H1 (cell line): ENCODE measurements at regions not wholly inside any gene's neighbourhood (a gene's known extent, or its start where the extent isn't known, plus 50 kb on each side); places are given as distances from the start of the nearest gene placed in this dataset.
"Not testable (repeated sequence)": the region's sequence is repeated elsewhere in the genome, so short reads cannot be mapped to it uniquely, and the experiment has no call there.

ENCODE experiments used
- CTCF ChIA-PET: fragments of 300-600 bp; sonication (Branson Sonifier 250); formaldehyde crosslinking; loops from one replicate; lab custom pipeline; 2021; ENCODE audit not compliant: partially characterized antibody; lab: Charles Lee
- POLR2A ChIA-PET: fragments of 300-600 bp; sonication (Branson Sonifier 250); formaldehyde crosslinking; loops from one replicate; lab custom pipeline; 2021; ENCODE audit warnings: inconsistent platforms; ENCODE audit not compliant: partially characterized antibody; lab: Charles Lee
- DNase-seq, 2 experiments: peaks; one replicate each; pipeline versions ENCODE4 v3.0.0 to v3.0.0-alpha.2; 2010 to 2022; ENCODE audit warnings: low spot score in 2 of 2, low read depth in 1 of 2, mixed read lengths in 1 of 2
- FAIRE-seq: peaks from 2 replicates; lab custom pipeline; 2011; peaks lifted over from hg19 to GRCh38; lab: Jason Lieb, UNC
- H2AFZ ChIP-seq: 2 replicates; pipeline ENCODE4 v1.8.1; 2012; ENCODE audit warnings: low read length, inconsistent platforms
- H2AK5ac ChIP-seq: 2 replicates; pipeline ENCODE4 v1.6.1; 2013; ENCODE audit warnings: low read depth, low read length
- H2BK120ac ChIP-seq: replicated peaks from 2 replicates; pipeline ENCODE3; 2013; ENCODE audit warnings: low read depth, low read length, inconsistent platforms
- H2BK12ac ChIP-seq: 2 replicates; pipeline ENCODE4 v1.6.1; 2013; ENCODE audit warnings: low read depth, low read length
- H2BK15ac ChIP-seq: 2 replicates; pipeline ENCODE4 v1.6.1; 2013; ENCODE audit warnings: low read length
- H2BK20ac ChIP-seq: 2 replicates; pipeline ENCODE4 v1.6.1; 2013; ENCODE audit warnings: low read length
- H2BK5ac ChIP-seq: 2 replicates; pipeline ENCODE4 v1.6.1; 2013; ENCODE audit warnings: low read depth, low read length
- H3K14ac ChIP-seq: 2 replicates; pipeline ENCODE4 v1.6.1; 2013; ENCODE audit warnings: inconsistent platforms; ENCODE audit not compliant: insufficient read length
- H3K18ac ChIP-seq: 2 replicates; pipeline ENCODE4 v1.6.1; 2013; ENCODE audit warnings: low read length; ENCODE audit errors: extremely low read depth
- H3K23ac ChIP-seq: 2 replicates; pipeline ENCODE4 v1.6.1; 2013; ENCODE audit warnings: inconsistent platforms; ENCODE audit not compliant: insufficient read length
- H3K23me2 ChIP-seq: 2 replicates; pipeline ENCODE4 v1.6.1; 2013; ENCODE audit warnings: low read depth, low read length
- H3K27ac ChIP-seq: 2 replicates; pipeline ENCODE4 v1.6.1; 2011; ENCODE audit warnings: low read depth, low read length, inconsistent platforms
- H3K27me3 ChIP-seq, 4 experiments: replicated peaks in 1 of 4; 1 replicate in 1 of 4; 2 replicates in 3 of 4; pipeline versions ENCODE4 v1.6.1 to v1.8.1; 2011 to 2013; ENCODE audit warnings: low read length in 3 of 4, mild to moderate bottlenecking in 3 of 4, inconsistent platforms in 2 of 4, mixed read lengths in 2 of 4, moderate library complexity in 1 of 4; ENCODE audit not compliant: control insufficient read depth in 3 of 4, insufficient read depth in 3 of 4; ENCODE audit errors: extremely low read depth in 1 of 4
- H3K36me3 ChIP-seq, 4 experiments: 2 replicates each; pipeline versions ENCODE4 v1.6.1 to v1.8.1; 2011 to 2013; ENCODE audit warnings: mild to moderate bottlenecking in 4 of 4, low read length in 3 of 4, moderate library complexity in 2 of 4, control low read depth in 1 of 4, inconsistent platforms in 1 of 4; ENCODE audit not compliant: insufficient read depth in 4 of 4, control insufficient read depth in 2 of 4
- H3K4ac ChIP-seq: replicated peaks from 2 replicates; pipeline ENCODE3; 2013; ENCODE audit warnings: low read length, low read depth, mixed read lengths, inconsistent platforms; ENCODE audit not compliant: insufficient read length
- H3K4me1 ChIP-seq, 4 experiments: replicated peaks in 1 of 4; 1 replicate in 1 of 4; 2 replicates in 3 of 4; pipeline versions ENCODE4 v1.6.1 to v1.8.1; 2011 to 2013; ENCODE audit warnings: low read length in 3 of 4, inconsistent platforms in 2 of 4, mixed read lengths in 1 of 4; ENCODE audit not compliant: insufficient read depth in 4 of 4, control insufficient read depth in 3 of 4
- H3K4me2 ChIP-seq, 2 experiments: 2 replicates each; pipeline versions ENCODE4 v1.6.1 to v1.8.1; 2011 to 2013; ENCODE audit warnings: low read depth in 2 of 2, low read length in 2 of 2, control low read depth in 1 of 2, inconsistent platforms in 1 of 2, mild to moderate bottlenecking in 1 of 2; ENCODE audit not compliant: insufficient read depth in 1 of 2
- H3K4me3 ChIP-seq, 4 experiments: fragments of 200-600, 300-600 bp in 1 of 4; sonication (generic), shearing (Covaris generic), sonication (Bioruptor Twin) in 1 of 4; 2 replicates each; pipeline versions ENCODE4 v1.5.1 to v1.8.1; 2011 to 2016; ENCODE audit warnings: low read length in 4 of 4, low read depth in 3 of 4, control low read depth in 2 of 4, inconsistent platforms in 2 of 4, mild to moderate bottlenecking in 2 of 4, mixed read lengths in 1 of 4, moderate library complexity in 1 of 4; ENCODE audit not compliant: insufficient read depth in 2 of 4; ENCODE audit errors: extremely low read depth in 1 of 4
- H3K56ac ChIP-seq: replicated peaks from 2 replicates; pipeline ENCODE3; 2013; ENCODE audit warnings: low read depth, mild to moderate bottlenecking, mixed read lengths, low read length, inconsistent platforms; ENCODE audit not compliant: insufficient read length
- H3K79me1 ChIP-seq: 2 replicates; pipeline ENCODE4 v1.6.1; 2013; ENCODE audit warnings: low read depth, low read length, control low read depth
- H3K79me2 ChIP-seq, 2 experiments: 2 replicates each; pipeline versions ENCODE4 v1.6.1 to v1.8.1; 2012 to 2013; ENCODE audit warnings: low read length in 2 of 2, mild to moderate bottlenecking in 2 of 2, inconsistent platforms in 1 of 2; ENCODE audit not compliant: insufficient read depth in 2 of 2, control insufficient read depth in 1 of 2
- H3K9ac ChIP-seq, 4 experiments: replicated peaks in 1 of 4; 1 replicate in 1 of 4; 2 replicates in 3 of 4; pipeline versions ENCODE4 v1.6.1 to v1.8.1; 2011 to 2013; ENCODE audit warnings: low read depth in 3 of 4, low read length in 3 of 4, control low read depth in 2 of 4, mild to moderate bottlenecking in 2 of 4, moderate library complexity in 2 of 4, inconsistent platforms in 1 of 4; ENCODE audit errors: extremely low read depth in 1 of 4
- H3K9me3 ChIP-seq, 2 experiments: 2 replicates each; pipeline versions ENCODE4 v1.6.1 to v1.8.1; 2012 to 2013; ENCODE audit warnings: mild to moderate bottlenecking in 2 of 2, moderate library complexity in 2 of 2, control low read depth in 1 of 2, inconsistent platforms in 1 of 2, low read depth in 1 of 2, low read length in 1 of 2, mixed read lengths in 1 of 2; ENCODE audit not compliant: insufficient read depth in 2 of 2
- H4K20me1 ChIP-seq, 2 experiments: replicated peaks in 1 of 2; 2 replicates each; pipeline versions ENCODE3 to v1.8.1; 2011 to 2013; ENCODE audit warnings: inconsistent platforms in 2 of 2, low read length in 2 of 2, mild to moderate bottlenecking in 1 of 2; ENCODE audit not compliant: insufficient read depth in 2 of 2, control insufficient read depth in 1 of 2
- H4K5ac ChIP-seq: 2 replicates; pipeline ENCODE4 v1.6.1; 2013; ENCODE audit warnings: low read length, low read depth, mixed read lengths, inconsistent platforms; ENCODE audit not compliant: insufficient read length
- H4K8ac ChIP-seq: 2 replicates; pipeline ENCODE4 v1.8.0; 2013; ENCODE audit warnings: mild to moderate bottlenecking, moderate library complexity, low read length, inconsistent platforms; ENCODE audit not compliant: insufficient read depth; ENCODE audit errors: extremely low read depth
- H4K91ac ChIP-seq: replicated peaks from 2 replicates; pipeline ENCODE3; 2013; ENCODE audit warnings: low read length, mixed read lengths, inconsistent platforms; ENCODE audit not compliant: insufficient read length
- WGBS, 2 experiments: shearing (Covaris generic) in 1 of 2; methylation state at CpG; one replicate each; pipeline versions ENCODE4 v1.1.6 to v1.1.7; 2013 to 2015; ENCODE audit warnings: low lambda C conversion rate in 2 of 2, mixed read lengths in 2 of 2, inconsistent platforms in 1 of 2, low coverage in 1 of 2, missing lambda C conversion rate in 1 of 2; ENCODE audit not compliant: insufficient replicate concordance in 2 of 2, insufficient coverage in 1 of 2, insufficient read length in 1 of 2; ENCODE audit errors: extremely low coverage in 1 of 2, missing lambda C conversion rate in 1 of 2; 5-methylcytosine and 5-hydroxymethylcytosine counted together

DNA sequence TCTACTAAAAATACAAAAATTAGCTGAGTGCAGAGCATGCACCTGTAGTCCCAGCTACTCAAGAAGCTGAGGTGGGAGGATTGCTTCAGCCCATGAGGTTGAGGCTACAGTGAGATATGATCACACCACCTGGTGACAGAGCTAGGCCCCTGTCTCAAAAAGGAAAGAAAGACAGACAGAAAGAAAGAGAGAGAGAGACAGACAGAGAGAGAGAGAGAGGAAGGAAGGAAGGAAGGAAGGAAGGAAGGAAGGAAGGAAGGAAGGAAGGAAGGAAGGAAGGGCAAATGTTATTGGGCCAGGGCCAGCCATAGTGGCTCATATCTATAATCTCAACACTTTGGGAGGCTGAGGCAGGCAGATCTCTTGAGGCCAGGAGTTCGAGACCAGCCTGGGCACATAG, 134.3 kb upstream of the JARID2 start:
- H2AFZ ChIP-seq, DNase-seq, H3K4me2 ChIP-seq, H3K23me2 ChIP-seq, H3K36me3 ChIP-seq, H4K20me1 ChIP-seq, H3K23ac ChIP-seq, H2BK120ac ChIP-seq, H3K79me2 ChIP-seq, H3K4me3 ChIP-seq, H3K9ac ChIP-seq, H3K4me1 ChIP-seq, H3K27me3 ChIP-seq, H2BK12ac ChIP-seq, H3K79me1 ChIP-seq, H4K5ac ChIP-seq, H3K14ac ChIP-seq, H3K27ac ChIP-seq, H3K9me3 ChIP-seq, H3K18ac ChIP-seq, H4K91ac ChIP-seq, H4K8ac ChIP-seq, H2BK15ac ChIP-seq, H2AK5ac ChIP-seq, H3K56ac ChIP-seq, H3K4ac ChIP-seq, FAIRE-seq, H2BK5ac ChIP-seq: not testable (repeated sequence)
- ChIA-PET POLR2A (interaction anchor here (0.7 to 1.4 kb wide), 2 partner anchors 37 to 108 kb away, joined by 3 to 5 read pairs; no protein-coding TSS in a partner anchor), CTCF (interaction anchor here (0.6 kb wide), 1 partner anchor 244 kb away, joined by 3 read pairs; no protein-coding TSS in a partner anchor)
- 88% methylated on average over 1 of the region's 1 CpG; no CpG with 5 or more reads in 1 of the 2 experiments for WGBS, 2 experiments
- H2BK20ac ChIP-seq = 0 out of 2 replicates have a peak overlapping the region, but pooled peaks have one; percentile 26
